Panc1 (cell line): ENCODE measurements at regions not wholly inside any gene's neighbourhood (a gene's known extent, or its start where the extent isn't known, plus 50 kb on each side); places are given as distances from the start of the nearest gene placed in this dataset.

Experiments
- ATAC-seq: fragments of 200-7000 bp; cut with Tn5 transposase; 2 replicates; pipeline ENCODE4 v1.9.1; 2020; ENCODE audit warnings: mild to moderate bottlenecking, moderate library complexity
- BruUV-seq: library from RNA; stranded (reverse); fragments of 400-500 nt; replicated peaks from 2 replicates; lab custom pipeline; 2021; lab: Mats Ljungman, UMichigan
- CTCF ChIA-PET: fragments of 300-600 bp; sonication (Branson Sonifier 250); formaldehyde crosslinking; loops from one replicate; lab custom pipeline; 2022; ENCODE audit warnings: antibody characterized with exemption; lab: Charles Lee
- POLR2A ChIA-PET: fragments of 300-600 bp; sonication (Branson Sonifier 250); formaldehyde crosslinking; loops from one replicate; lab custom pipeline; 2022; ENCODE audit warnings: antibody characterized with exemption; lab: Charles Lee
- DNase-seq: peaks from one replicate; pipeline ENCODE4 v3.0.0-alpha.2; 2010; ENCODE audit warnings: low read depth, low spot score
- H3K27ac ChIP-seq: 2 replicates; pipeline ENCODE4 v1.5.1; 2011; ENCODE audit warnings: mild to moderate bottlenecking, low read length, inconsistent platforms
- H3K27me3 ChIP-seq: fragments of 200-500 bp; sonication (Bioruptor generic); 2 replicates; pipeline ENCODE4 v1.6.0; 2014; ENCODE audit warnings: low read length, inconsistent platforms; ENCODE audit not compliant: control insufficient read depth, insufficient read depth
- H3K36me3 ChIP-seq: fragments of 200-500 bp; sonication (Bioruptor generic); 2 replicates; pipeline ENCODE4 v1.5.1; 2014; ENCODE audit warnings: inconsistent platforms, mild to moderate bottlenecking, low read length, moderate library complexity; ENCODE audit not compliant: control insufficient read depth, insufficient read depth
- H3K4me1 ChIP-seq: 2 replicates; pipeline ENCODE4 v1.5.1; 2011; ENCODE audit warnings: inconsistent platforms, mild to moderate bottlenecking, low read length, moderate library complexity; ENCODE audit not compliant: control insufficient read depth, insufficient read depth
- H3K4me3 ChIP-seq, 2 experiments: 2 replicates each; pipeline ENCODE4 v1.5.1; 2011 to 2012; ENCODE audit warnings: low read depth in 2 of 2, low read length in 2 of 2, mild to moderate bottlenecking in 2 of 2, inconsistent platforms in 1 of 2, moderate library complexity in 1 of 2
- H3K9me3 ChIP-seq: fragments of 200-500 bp; sonication (Bioruptor generic); 2 replicates; pipeline ENCODE4 v1.5.1; 2014; ENCODE audit warnings: low read depth, mild to moderate bottlenecking, inconsistent platforms, low read length, moderate library complexity; ENCODE audit not compliant: control insufficient read depth, insufficient read depth
- CTCF ChIP-seq: fragments of 450-650 bp; IDR thresholded peaks from 2 replicates; pipeline ENCODE4 v1.5.1; 2017; ENCODE audit warnings: mild to moderate bottlenecking
- POLR2AphosphoS5 ChIP-seq: IDR thresholded peaks from 2 replicates; pipeline ENCODE4 v1.6.1; 2012; ENCODE audit warnings: mild to moderate bottlenecking, low read depth, low read length, moderate library complexity
- REST ChIP-seq, 2 experiments: IDR thresholded peaks; 2 replicates each; pipeline ENCODE4 v1.6.1; 2011 to 2012; ENCODE audit warnings: low read depth in 2 of 2, control low read depth in 1 of 2, low read length in 1 of 2, mild to moderate bottlenecking in 1 of 2, moderate library complexity in 1 of 2; ENCODE audit not compliant: insufficient read depth in 1 of 2
- SIN3A ChIP-seq: IDR thresholded peaks from 2 replicates; pipeline ENCODE4 v1.6.1; 2012; ENCODE audit warnings: low read depth, mild to moderate bottlenecking, low read length, moderate library complexity, borderline replicate concordance; ENCODE audit not compliant: insufficient read depth
- TCF7L2 ChIP-seq: IDR thresholded peaks from 2 replicates; pipeline ENCODE4 v1.6.1; 2011; ENCODE audit warnings: mild to moderate bottlenecking, low read depth, low read length, inconsistent platforms
- in situ Hi-C: cut with HindIII; loops from 2 replicates; pipeline ENCODE4 v1.10.0; 2016; ENCODE audit warnings: low sequenced_read_pairs, low pct_unique_long_range_greater_than_20kb
- intact Hi-C: fragments of 100-400 bp; cut with micrococcal nuclease; formaldehyde crosslinking; loops from one replicate; pipeline ENCODE4 v1.10.0; 2022; ENCODE audit not compliant: unreplicated experiment

- H3K36me3 ChIP-seq, result no peaks in the 10 kb centered on the region
- POLR2A ChIA-PET, result no interaction called here
- H3K4me3 ChIP-seq, result peak overlapping the region in 1 of 2 experiments; percentile 40; a peak in 1 of 4 replicates
- DNase-seq, result no peak
- in situ Hi-C loops (no loop called here), intact Hi-C loops (no loop called here)
- TF ChIP-seq CTCF, result no peak
- H3K4me1 ChIP-seq, result peaks cover 18% of the 10 kb centered on the region
- no peaks in the 10 kb centered on the region for H3K27me3 ChIP-seq
- H3K9me3 ChIP-seq, result no peaks in the 10 kb centered on the region
- BruUV-seq, result no TSS peak
- peak overlapping the region; percentile 79 for H3K27ac ChIP-seq
- no peak for ATAC-seq
- CTCF ChIA-PET, result interaction anchor here (0.7 kb wide), 1 partner anchor 27 kb away, joined by 3 read pairs; no protein-coding TSS in a partner anchor
These were observed 78.3 kb upstream of the HES1 start for GRCh38 chr3:194057570-194058188.

DNA sequence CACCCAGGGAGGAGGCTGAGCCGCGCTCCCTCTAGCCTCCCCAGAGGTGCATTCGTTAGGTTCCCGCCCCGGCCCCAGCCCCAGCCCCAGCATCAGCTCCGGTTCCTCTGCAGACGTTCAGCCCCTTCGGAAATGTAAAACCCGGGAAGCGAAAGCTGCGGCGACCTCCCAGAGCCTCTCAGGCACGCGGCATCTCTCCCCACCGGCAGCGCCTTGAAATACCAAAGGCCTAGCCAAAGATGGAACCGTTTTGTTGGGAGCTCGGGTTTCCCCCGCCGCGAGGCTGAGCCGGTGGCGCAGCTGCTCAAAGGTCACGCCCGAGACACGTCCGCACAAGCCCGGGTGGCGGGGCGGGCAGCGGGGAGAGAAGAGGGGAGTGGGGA, 77.8 kb upstream of the HES1 start:
- H3K27ac ChIP-seq, result peak overlapping the region; percentile 79
- peak overlapping the region; percentile 12 to 40; a peak in 2 of 4 replicates for H3K4me3 ChIP-seq
- intact Hi-C loops (no loop called here), in situ Hi-C loops (no loop called here)
- POLR2A ChIA-PET, result no interaction called here
- CTCF ChIA-PET, result interaction anchor here (0.7 kb wide), 1 partner anchor 27 kb away, joined by 3 read pairs; no protein-coding TSS in a partner anchor
- H3K4me1 ChIP-seq, result peaks cover 18% of the 10 kb centered on the region
- DNase-seq (no peak), ATAC-seq (peak; percentile 76)
- no peaks in the 10 kb centered on the region for H3K27me3 ChIP-seq
- BruUV-seq, result no TSS peak
- no peak for TF ChIP-seq SIN3A
- no peaks in the 10 kb centered on the region for H3K9me3 ChIP-seq
- H3K36me3 ChIP-seq, result no peaks in the 10 kb centered on the region

DNA sequence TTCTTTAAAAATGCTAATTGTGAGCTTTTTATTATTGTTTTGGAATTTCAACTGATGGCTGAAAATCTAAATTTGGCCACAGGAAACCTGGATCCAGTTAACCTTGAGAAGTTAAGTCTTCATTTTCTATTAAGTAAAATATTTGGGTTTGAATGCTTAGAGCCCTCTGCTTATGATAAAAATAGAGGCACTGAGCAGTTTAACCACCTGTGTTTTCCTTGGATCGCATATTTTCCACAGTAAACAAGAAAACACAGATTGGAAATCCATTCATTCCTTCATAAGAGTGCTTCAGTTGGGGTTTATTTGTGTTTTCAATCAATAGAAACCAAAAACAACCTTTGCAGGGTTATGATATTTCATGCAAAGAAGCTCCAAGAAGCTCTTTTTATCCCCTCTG, 77.2 kb upstream of the HES1 start:
- intact Hi-C loops, result no loop called here
- 0 out of 4 replicates have a peak overlapping the region, but pooled peaks of 1 of the 2 experiments have one; percentile 1 for H3K4me3 ChIP-seq
- H3K9me3 ChIP-seq, result no peaks in the 10 kb centered on the region
- peak overlapping the region; percentile 79 for H3K27ac ChIP-seq
- ChIA-PET CTCF (interaction anchor here (0.7 kb wide), 1 partner anchor 26 kb away, joined by 3 read pairs; no protein-coding TSS in a partner anchor), POLR2A (interaction anchor here (0.6 to 1.1 kb wide), 3 partner anchors 12 to 270 kb away, joined by 3 to 9 read pairs (median 3); partner anchors contain the start of gene HES1)
- in situ Hi-C loops, result no loop called here
- H3K4me1 ChIP-seq, result peaks cover 18% of the 10 kb centered on the region
- DNase-seq (no peak), ATAC-seq (no peak)
- TF ChIP-seq REST (IDR thresholded peaks at IDR 0.05; ENCODE audit: insufficient read depth in 1 of 2, low read depth in 2 of 2, low read length in 1 of 2) (no peak), TCF7L2 (no peak), POLR2AphosphoS5 (no peak), SIN3A (no peak), CTCF (no peak)
- no peaks in the 10 kb centered on the region for H3K36me3 ChIP-seq
- no TSS peak for BruUV-seq
- no peaks in the 10 kb centered on the region for H3K27me3 ChIP-seq
